Anterior cingulate cortex (tissue), 58 donors: ENCODE measurements at regions not wholly inside any gene's neighbourhood (a gene's known extent, or its start where the extent isn't known, plus 50 kb on each side); places are given as distances from the start of the nearest gene placed in this dataset.

Experiments
- DNase-seq, 58 donors: peaks; one replicate each; lab custom pipeline; 2025; lab: John Stamatoyannopoulos, UW

- DNase-seq, result no peak
Observed at GRCh38 chr1:79117376-79117775, 110.8 kb upstream of the ADGRL4 start.

- DNase-seq, result no peak
Observed at GRCh38 chr1:79113836-79114235, 107.3 kb upstream of the ADGRL4 start.

GRCh38 chr1:79110749-79111148 is 104.2 kb upstream of the ADGRL4 start:
- DNase-seq, result no peak

- DNase-seq, result no peak
Observed at GRCh38 chr1:79109445-79109844, 102.9 kb upstream of the ADGRL4 start.

GRCh38 chr1:79105500-79105899 is 99.0 kb upstream of the ADGRL4 start:
- no peak for DNase-seq

- DNase-seq, result no peak
Observed at GRCh38 chr1:79104617-79105016, 98.1 kb upstream of the ADGRL4 start.

- DNase-seq, result no peak
Observed at GRCh38 chr1:79100385-79100784, 93.9 kb upstream of the ADGRL4 start.

- no peak for DNase-seq
Observed at GRCh38 chr1:79090985-79091384, 84.5 kb upstream of the ADGRL4 start.

GRCh38 chr1:79089946-79090345 is 83.4 kb upstream of the ADGRL4 start:
- no peak for DNase-seq

- no peak for DNase-seq
Observed at GRCh38 chr1:79082233-79082632, 75.7 kb upstream of the ADGRL4 start.

GRCh38 chr1:79079770-79080169 is 73.2 kb upstream of the ADGRL4 start:
- DNase-seq, result peak in 1 of 58 donors; percentile 1

- no peak for DNase-seq
Observed at GRCh38 chr1:79074975-79075374, 68.4 kb upstream of the ADGRL4 start.

GRCh38 chr1:79069828-79070227 is 63.3 kb upstream of the ADGRL4 start:
- DNase-seq, result no peak

GRCh38 chr1:79059341-79059740 is 52.8 kb upstream of the ADGRL4 start:
- no peak for DNase-seq
